ENCODE measurements at regions not wholly inside any gene's neighbourhood (a gene's known extent, or its start where the extent isn't known, plus 50 kb on each side); places are given as distances from the start of the nearest gene placed in this dataset.

DNA sequence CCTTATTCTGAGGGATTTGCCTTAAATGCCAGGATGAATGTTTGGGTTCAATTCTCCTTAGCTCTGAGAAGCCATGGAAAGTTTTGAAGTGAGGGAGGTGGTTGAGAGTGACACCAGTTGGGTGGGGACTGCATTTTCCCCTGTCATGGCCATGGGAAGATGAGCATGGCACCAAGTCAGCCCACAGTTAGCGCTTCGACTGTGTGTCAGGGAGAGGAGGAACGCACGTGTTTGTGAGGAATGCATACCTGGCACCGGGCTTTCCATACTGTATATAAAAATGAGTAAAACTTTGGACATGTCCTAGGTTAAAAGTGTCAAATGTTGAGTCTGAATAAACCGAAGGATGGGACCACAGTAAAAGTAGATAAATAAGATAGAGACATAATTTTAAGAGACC lies 187.5 kb upstream of the KL start:
- no peaks in the 10 kb centered on the region for H3K36me3 Mint-ChIP-seq (ENCODE audit: insufficient read depth, unreplicated experiment)
- H3K27me3 Mint-ChIP-seq (ENCODE audit: insufficient read depth, unreplicated experiment): no peaks in the 10 kb centered on the region
- TF ChIP-seq CTCF (IDR thresholded peaks at IDR 0.05; ENCODE audit: unreplicated experiment): no peak
- H3K9me3 Mint-ChIP-seq (ENCODE audit: unreplicated experiment): no peaks in the 10 kb centered on the region
- peaks cover 26% of the 10 kb centered on the region for H3K4me1 Mint-ChIP-seq (ENCODE audit: insufficient read depth, unreplicated experiment)
- no TSS peak for BruUV-seq (replicated peaks)
- no peak overlapping the region for H3K27ac Mint-ChIP-seq (ENCODE audit: low read depth, unreplicated experiment)
- ChIA-PET POLR2A (no interaction called here), CTCF (no interaction called here)
- H3K4me3 Mint-ChIP-seq (ENCODE audit: unreplicated experiment): no peak overlapping the region
- intact Hi-C loops (cut with micrococcal nuclease): no loop called here
- no peak for DNase-seq (ENCODE audit: unreplicated experiment)

- Mint-ChIP-seq H3K4me1 (ENCODE audit: insufficient read depth, unreplicated experiment) (peaks cover 23% of the 10 kb centered on the region), H3K4me3 (ENCODE audit: unreplicated experiment) (no peak overlapping the region), H3K27me3 (ENCODE audit: insufficient read depth, unreplicated experiment) (no peaks in the 10 kb centered on the region), H3K36me3 (ENCODE audit: insufficient read depth, unreplicated experiment) (no peaks in the 10 kb centered on the region), H3K27ac (ENCODE audit: low read depth, unreplicated experiment) (peak overlapping the region; percentile 31), H3K9me3 (ENCODE audit: unreplicated experiment) (no peaks in the 10 kb centered on the region)
- POLR2A ChIA-PET: interaction anchor here (0.7 to 1.2 kb wide), 6 partner anchors 44 to 302 kb away, joined by 3 to 5 read pairs (median 3); no protein-coding TSS in a partner anchor
- intact Hi-C loops (cut with micrococcal nuclease): no loop called here
- BruUV-seq (replicated peaks): no TSS peak
- DNase-seq (ENCODE audit: unreplicated experiment): no peak
- no peak for TF ChIP-seq CTCF (IDR thresholded peaks at IDR 0.05; ENCODE audit: unreplicated experiment)
- CTCF ChIA-PET: interaction anchor here (1.1 kb wide), 1 partner anchor 15 kb away, joined by 4 read pairs; no protein-coding TSS in a partner anchor
These were observed 187.0 kb upstream of the KL start for GRCh38 chr13:32829269-32829668.

DNA sequence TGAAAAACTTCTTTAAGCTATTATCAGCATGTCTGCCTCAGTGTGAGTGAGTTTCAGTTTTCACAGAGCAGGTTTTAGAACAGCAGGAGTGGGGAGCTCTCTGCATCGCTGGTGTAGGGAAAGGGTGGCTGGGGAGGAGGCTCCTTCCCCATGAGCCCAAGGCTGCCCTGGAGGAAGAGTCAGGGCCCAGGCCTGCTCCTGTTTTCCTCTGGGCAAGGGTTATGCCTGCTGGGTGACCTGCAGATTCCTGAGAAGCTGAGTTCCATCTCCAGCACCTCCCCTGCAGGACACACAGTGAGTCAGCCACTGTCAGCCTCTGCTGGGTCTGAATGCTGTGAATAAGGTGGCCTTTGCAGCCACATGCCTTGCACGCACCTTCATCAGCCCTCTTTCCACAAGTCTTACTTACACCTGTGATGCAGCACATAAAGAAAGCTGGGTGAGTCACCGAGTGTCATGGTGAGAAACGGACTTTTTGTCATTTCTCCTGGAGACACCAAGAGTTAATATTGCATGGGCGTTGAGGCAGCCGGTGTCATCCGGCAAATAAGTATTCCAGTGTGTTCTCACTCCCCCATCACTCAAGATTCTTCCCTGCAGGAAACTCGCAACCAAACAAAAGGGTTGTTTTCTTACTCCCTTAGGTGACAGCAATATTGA lies 186.4 kb upstream of the KL start:
- Mint-ChIP-seq H3K27me3 (ENCODE audit: insufficient read depth, unreplicated experiment) (no peaks in the 10 kb centered on the region), H3K9me3 (ENCODE audit: unreplicated experiment) (no peaks in the 10 kb centered on the region), H3K4me1 (ENCODE audit: insufficient read depth, unreplicated experiment) (peaks cover 18% of the 10 kb centered on the region), H3K27ac (ENCODE audit: low read depth, unreplicated experiment) (peak overlapping the region; percentile 31), H3K36me3 (ENCODE audit: insufficient read depth, unreplicated experiment) (no peaks in the 10 kb centered on the region), H3K4me3 (ENCODE audit: unreplicated experiment) (no peak overlapping the region)
- ChIA-PET POLR2A (interaction anchor here (0.7 to 1.2 kb wide), 8 partner anchors 45 to 301 kb away, joined by 3 to 5 read pairs (median 3); partner anchors contain the start of gene PDS5B), CTCF (interaction anchor here (0.7 to 1.1 kb wide), 2 partner anchors 14 to 42 kb away, joined by 3 to 4 read pairs; no protein-coding TSS in a partner anchor)
- intact Hi-C loops (cut with micrococcal nuclease): no loop called here
- BruUV-seq (replicated peaks): no TSS peak
- DNase-seq (ENCODE audit: unreplicated experiment): peak; percentile 67
- TF ChIP-seq CTCF (IDR thresholded peaks at IDR 0.05; ENCODE audit: unreplicated experiment): no peak

GRCh38 chr13:32830336-32831031 lies 185.7 kb upstream of the KL start:
- ChIA-PET POLR2A (interaction anchor here (0.7 to 1.2 kb wide), 7 partner anchors 45 to 245 kb away, joined by 3 to 5 read pairs (median 3); partner anchors contain the start of gene PDS5B), CTCF (interaction anchor here (0.7 kb wide), 1 partner anchor 42 kb away, joined by 3 read pairs; no protein-coding TSS in a partner anchor)
- no peak for DNase-seq (ENCODE audit: unreplicated experiment)
- Mint-ChIP-seq H3K4me3 (ENCODE audit: unreplicated experiment) (no peak overlapping the region), H3K4me1 (ENCODE audit: insufficient read depth, unreplicated experiment) (peaks cover 16% of the 10 kb centered on the region), H3K36me3 (ENCODE audit: insufficient read depth, unreplicated experiment) (no peaks in the 10 kb centered on the region), H3K27me3 (ENCODE audit: insufficient read depth, unreplicated experiment) (no peaks in the 10 kb centered on the region), H3K27ac (ENCODE audit: low read depth, unreplicated experiment) (no peak overlapping the region), H3K9me3 (ENCODE audit: unreplicated experiment) (peaks cover under 1% of the 10 kb centered on the region)
- intact Hi-C loops (cut with micrococcal nuclease): no loop called here
- no peak for TF ChIP-seq CTCF (IDR thresholded peaks at IDR 0.05; ENCODE audit: unreplicated experiment)
- no TSS peak for BruUV-seq (replicated peaks)

Data from MCF 10A (cell line).